GM21717 (cell line): ENCODE measurements at regions not wholly inside any gene's neighbourhood (a gene's known extent, or its start where the extent isn't known, plus 50 kb on each side); places are given as distances from the start of the nearest gene placed in this dataset.
"Not testable (repeated sequence)": the region's sequence is repeated elsewhere in the genome, so short reads cannot be mapped to it uniquely, and the experiment has no call there.

Source experiments
- ATAC-seq: cut with Tn5 transposase; IDR thresholded peaks from one replicate; pipeline ENCODE4 v1.9.1; 2021; ENCODE audit warnings: mild to moderate bottlenecking, moderate library complexity; ENCODE audit not compliant: unreplicated experiment

DNA sequence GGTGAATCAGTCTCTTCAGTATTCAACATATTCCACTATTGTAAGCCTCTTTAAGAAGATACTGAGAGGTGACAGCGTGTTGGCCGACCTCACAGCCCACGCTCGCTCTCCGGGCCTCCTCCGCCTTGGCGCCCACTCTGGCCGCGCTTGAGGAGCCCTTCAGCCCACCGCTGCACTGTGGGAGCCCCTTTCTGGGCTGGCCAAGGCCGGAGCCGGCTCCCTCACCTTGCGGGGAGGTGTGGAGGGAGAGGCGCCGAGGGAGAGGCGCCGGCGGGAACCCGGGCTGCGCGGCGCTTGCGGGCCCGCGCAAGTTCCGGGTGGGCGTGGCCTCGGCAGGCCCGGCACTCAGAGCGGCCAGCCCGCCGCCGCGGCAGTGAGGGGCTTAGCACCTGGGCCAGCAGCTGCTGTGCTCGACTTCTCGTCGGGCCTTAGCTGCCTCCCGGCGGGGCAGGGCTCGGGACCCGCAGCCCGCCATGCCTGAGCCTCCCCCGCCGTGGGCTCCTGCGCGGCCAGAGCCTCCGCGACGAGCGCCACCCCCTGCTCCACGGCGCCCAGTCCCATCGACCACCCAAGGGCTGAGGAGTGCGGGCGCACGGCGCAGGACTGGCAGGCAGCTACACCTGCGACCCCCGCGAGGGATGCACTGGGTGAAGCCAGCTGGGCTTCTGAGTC is 306.4 kb downstream of the SEMA3D start:
- not testable (repeated sequence) for ATAC-seq

DNA sequence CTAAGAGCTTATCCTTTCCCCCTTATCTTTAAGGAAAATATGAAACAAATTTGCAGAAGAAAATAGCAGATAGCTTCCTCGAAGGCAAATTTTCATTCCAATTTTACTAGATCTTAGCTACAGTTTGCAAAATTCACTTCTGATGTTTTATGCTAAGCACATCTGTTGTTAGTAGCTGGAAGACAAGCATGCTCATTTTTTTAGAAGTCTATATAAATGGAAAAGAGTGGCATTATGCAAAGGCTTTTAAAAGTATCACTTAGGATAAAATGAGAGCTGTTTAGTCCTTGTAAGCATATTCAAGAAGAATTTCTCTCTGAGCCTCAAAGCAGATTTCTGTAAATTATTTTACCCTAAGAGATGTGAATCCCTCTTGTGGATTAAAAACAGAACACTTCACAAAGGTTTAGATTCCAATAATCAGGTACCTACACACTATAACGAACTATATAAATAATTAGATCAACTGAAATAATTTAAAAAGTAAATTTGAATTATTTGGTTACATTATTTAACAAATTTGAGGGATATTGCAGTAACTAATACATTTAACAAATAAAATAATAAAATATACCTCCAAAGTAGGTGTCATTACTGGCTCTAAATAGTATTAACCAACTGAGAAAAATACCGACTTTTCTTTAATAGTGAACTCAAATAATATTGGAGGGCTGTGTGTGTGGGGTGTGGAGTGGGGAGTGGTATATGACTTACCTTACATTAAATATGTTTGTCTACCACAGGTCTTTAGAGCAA is 307.1 kb downstream of the SEMA3D start:
- no peak for ATAC-seq

DNA sequence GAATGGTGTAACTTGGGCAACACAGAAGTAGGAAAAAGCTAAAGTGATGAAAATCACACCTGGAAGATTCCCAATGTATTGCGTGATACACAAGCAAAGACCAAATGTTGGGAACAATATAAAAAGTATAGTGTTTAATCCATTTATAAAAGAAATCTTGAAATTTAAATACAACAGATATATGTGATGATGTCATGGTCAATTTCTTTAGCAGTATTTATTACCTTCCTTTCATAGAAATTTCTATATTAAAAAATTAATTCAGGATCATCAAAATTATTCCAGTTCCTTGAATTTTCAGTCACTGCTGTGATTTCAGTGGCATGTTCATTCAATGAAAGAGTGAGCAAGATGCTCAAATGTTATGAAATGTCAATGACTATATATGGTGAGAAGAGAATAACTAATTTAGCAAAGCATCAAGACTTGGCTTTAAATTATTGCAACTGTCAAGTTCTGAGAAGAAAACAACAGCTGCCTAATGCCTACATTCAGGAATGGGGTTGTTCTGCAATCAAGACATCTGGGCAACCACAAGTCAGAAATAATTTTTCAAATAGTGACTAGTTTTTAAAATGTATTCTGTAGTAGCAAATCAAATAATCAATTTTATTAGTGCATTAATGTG is 308.8 kb downstream of the SEMA3D start:
- ATAC-seq: no peak

DNA sequence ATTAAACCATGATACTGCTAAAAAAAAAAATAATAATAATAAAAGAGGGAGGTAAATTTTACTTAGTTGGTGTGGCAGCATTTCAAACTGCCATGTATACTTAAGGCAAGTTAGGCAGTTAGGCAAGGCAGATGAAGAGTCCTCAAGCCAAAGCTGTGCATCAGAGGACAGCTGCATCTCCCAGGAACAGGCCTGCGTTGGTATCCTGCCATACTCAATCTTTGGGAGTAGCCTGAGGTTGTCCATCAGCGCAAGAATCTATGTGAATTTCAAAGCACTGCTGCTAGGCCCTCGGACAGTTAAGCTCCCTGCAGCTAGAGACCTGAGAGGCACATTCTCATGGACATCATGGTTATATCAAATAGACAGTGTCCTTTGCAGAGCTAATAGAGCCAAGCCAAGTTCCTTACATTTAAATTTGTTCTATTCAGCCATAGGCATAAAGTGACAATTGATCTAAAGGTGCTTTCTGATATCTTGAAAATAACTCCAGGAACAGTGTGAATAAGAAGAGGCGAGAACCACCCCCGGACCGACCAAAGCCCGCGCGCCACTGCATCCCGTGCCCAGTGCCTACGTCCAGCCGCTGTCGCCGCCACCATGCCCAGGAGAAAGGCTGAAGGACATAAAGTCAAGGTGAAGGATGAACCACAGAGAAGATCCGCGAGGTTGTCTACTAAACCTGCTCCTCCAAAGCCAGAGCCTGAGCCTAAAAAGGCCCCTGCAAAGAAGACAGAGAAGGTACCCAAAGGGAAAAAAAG is 310.6 kb downstream of the SEMA3D start:
- no peak for ATAC-seq

DNA sequence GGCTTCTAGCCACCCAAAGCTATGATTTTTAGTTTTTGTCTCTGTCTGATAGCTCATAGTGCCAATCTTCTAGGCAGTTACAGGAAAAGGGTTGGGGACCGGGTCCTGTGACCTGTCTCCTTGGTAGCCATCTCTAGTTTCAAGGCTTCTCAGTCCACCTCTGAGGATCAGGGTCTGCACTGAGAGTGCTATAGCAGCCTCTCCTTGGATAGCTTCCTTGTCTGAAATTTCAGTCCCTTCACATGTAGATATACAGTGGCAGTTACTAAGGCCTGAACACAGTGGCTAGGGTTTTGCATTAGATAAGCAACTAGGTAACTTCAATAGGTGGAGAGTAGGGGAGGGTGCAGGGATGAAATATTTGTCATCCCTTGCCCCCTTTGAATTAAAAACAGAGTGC is 321.3 kb downstream of the SEMA3D start:
- no peak for ATAC-seq

DNA sequence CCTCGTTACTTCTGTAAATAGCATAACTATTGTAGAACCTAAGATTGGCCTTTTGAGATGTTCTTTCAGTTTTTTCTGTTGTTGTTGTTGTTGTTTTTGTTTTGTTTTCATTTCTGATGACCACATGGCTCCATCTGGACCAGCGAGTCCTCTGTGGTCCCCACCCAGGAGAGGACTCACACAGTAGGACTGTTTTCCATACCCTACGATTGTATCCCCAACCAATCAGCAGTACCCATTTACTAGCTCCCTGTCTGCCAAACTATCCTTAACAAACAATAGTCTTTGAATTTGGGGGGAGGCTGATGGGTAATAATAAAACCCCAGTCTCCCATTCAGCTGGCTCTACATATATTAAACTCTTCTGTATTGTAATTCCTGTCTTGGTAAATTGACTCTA is 329.5 kb downstream of the SEMA3D start:
- no peak for ATAC-seq

DNA sequence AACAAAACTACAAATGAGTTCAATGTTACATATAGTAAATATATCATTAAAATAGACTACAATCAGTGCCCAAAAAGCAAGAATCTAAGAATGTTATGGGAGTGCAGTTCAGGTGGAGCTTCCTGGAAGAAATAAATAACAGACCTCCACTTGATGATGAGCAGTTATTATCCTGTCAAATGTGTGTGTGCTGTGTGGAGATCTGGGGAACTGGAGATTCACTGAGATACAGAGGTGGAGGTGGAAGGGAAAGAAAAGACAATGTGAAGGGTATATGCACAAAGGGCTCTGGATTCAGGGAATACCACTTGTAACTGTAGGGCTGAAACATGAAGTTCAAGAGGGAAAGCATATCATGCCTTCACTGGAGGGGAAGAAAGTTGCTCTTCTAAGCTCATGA is 331.1 kb downstream of the SEMA3D start:
- no peak for ATAC-seq

DNA sequence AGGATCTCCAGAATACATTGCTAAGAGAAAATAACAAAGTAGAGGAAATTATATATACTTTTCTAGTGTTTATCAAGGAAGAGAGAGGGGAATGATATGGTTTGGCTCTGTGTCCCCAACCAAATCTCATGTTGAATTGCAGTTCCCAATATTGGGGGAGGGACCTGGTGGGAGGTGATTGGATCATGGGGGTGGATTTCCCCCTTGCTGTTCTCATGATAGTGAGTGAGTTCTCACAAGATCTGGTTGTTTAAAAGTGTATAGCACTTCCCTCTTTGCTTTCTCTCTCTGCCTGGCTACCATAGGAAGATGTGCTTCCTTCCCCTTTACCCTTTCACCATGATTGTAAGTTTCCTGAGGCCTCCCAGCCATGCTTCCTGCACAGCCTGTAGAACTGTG is 337.9 kb downstream of the SEMA3D start:
- not testable (repeated sequence) for ATAC-seq

DNA sequence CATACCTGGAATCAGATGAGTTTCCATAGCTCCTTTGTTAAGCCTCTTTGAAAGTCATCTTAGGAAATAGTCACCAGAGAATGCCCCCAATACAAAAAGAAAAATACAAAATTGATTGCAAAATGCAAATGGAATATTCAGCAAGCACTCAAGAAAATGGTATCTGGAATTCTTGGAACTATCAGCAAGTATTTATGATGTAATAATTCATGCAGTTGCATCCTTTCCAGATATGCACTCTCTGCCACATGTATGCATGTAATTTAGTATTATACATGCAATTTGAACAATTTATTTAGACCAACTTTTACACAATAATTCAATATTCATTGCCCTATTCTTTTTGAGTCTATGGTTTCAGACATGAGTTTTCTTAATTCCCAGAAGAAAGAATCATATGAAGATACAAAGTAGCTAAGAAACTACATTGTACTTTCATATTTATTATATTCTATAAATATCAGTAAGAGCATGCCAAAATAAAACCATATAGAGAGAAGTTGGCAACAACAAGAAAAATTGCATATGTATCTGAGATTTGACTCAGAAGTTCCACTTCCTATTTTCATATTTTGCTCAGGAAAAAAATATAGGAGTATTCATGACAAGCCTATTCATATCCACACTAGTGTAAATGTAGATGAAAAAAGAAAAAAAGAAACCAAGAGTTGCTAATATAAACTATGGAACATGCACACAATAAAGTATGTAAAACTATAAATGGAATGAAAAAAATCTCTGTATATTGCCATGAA is 338.5 kb downstream of the SEMA3D start:
- ATAC-seq: no peak

DNA sequence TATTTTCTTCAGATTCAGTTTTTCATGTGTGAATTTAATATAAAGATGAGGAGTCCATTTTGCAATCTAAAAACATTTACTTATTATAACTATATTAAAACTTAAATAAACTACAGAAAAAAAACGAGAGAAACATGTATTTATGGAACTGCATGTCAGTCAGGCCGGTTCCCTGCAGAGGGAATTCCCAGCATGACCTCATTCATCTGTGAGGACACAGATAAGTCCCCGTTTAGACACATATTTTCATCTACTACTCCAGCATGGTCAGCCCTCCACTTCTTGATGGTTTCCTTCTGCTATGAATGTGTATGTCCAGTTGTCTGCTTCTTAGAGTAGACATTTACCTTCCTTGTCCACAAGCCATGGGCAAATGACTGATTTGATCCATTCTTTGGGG is 339.1 kb downstream of the SEMA3D start:
- peak; percentile 49 for ATAC-seq

DNA sequence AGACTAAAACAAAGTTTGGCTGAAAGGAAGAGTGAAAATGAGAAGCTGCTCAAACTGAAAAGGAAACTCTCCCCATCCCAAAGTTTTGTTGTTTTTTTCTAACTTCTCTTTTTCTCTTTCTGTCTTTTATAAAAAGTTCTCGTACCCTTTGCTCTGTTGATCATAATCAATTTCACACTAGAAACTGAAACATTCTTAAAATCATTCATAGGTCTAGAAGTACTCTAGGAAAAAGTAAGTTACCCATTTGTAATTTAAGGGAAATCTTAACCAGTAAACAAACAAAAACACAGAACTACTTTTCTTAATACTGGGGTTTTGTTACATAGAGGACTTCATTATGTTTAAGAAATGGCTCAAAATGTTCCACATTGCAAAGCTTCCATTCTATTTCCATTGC is 339.8 kb downstream of the SEMA3D start:
- ATAC-seq: peak; percentile 67

DNA sequence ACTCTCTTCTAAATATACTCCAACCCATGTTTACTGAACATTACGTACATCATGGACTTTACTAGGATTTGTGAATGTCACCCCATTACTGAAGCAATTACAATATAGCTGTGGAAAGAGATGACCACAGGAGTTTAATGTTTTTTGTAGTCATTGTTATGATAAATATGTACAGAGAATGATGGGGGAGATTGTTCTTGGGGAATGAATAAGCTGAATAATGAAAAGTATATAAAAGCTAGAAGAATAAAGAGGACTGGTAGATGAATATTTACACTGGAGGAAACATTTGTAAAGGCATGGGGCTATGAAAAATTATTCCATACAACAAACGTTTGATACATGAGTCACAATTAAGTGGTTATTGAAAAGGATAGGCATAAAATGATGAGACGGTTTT is 340.9 kb downstream of the SEMA3D start:
- no peak for ATAC-seq

DNA sequence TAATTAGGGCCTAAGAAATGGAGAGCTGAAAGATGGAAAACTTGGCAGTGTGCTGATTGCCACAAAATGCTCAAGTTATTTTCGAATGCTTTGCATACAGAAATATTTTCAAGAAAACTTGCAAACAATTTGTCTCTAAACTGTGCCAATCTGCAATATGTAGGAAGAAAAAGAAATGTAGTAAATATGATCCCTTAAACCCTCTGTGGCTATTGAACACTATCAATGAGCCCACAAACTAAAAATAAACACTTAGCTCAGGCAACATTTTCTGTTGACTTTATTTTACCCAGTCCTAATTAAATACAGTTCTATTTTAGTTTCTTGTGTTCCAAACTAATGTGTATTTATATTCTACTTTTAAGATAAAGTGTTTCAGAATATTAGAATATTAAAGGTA is 342.1 kb downstream of the SEMA3D start:
- no peak for ATAC-seq

DNA sequence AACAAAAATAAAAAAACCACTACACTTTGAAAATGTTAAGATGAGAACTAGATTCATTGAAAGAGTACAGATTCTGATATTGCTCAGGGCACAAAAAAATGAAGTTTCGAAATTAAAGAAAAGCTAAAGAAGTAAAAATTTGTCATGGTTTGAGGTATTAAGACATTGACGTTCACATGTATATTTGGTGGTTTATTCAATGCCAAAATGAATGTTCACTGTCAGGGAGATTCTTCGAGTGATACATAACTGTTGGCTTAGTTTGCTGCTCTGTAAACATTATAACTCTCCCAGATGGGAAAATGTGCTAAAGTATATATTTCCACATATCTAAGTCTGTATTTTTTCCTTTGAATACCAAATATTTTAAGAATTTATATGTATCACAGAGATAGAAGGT is 345.0 kb downstream of the SEMA3D start:
- ATAC-seq: no peak

DNA sequence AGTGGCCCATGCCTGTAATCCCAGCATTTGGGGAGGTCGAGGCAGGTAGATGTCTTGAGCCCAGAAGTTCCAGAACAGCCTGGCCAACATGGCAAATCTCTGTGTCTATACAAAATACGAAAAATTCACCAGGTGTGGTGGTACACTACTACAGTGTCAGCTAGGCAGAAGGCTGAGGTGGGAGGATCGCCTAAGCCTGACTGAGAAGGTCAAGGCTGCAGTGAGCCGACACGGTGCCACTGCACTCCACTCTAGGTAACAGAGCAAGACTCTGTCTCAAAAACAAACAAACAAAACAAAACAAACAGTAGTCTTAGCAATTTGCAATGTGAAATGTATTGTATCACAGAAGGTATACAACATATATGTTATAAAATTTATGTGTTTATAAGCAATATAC is 348.0 kb downstream of the SEMA3D start:
- ATAC-seq: no peak

DNA sequence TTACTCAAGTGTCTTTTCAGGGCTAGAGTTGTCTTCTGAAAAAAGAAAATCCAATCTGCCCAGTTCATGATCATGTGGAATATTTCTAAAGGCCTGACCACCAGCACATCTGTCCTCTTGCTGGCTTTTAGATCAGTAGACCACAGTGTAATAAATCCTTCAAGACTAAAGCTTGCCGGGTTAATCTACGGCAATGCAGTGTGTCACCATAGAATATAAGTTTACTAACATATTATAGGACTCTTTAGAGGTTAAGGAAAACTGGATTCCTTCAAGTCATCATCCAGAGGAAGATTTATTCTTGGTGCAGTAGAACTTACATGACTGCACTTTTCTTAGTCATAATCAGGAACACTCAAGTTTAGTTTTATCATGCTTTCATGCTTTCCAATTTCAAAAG is 349.5 kb downstream of the SEMA3D start:
- ATAC-seq: no peak

DNA sequence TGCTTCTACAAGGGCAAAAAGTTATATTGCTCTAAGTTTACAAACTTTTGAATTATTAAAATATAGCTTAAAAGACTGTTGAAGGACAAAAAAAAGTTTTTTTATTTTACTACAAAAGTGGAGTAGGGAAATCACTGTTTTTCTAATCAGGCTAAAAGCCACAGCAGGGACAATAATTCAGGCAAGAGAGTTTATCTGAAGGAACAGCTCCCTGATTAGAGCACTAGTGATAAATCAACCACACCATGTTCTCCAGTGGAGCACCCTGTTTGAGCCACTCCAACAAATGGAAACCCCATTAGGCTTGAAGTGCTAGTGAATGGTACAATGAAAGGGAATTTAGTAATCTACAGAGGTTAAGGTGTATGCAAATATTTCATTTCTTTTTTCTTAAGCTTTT is 357.1 kb downstream of the SEMA3D start:
- no peak for ATAC-seq

DNA sequence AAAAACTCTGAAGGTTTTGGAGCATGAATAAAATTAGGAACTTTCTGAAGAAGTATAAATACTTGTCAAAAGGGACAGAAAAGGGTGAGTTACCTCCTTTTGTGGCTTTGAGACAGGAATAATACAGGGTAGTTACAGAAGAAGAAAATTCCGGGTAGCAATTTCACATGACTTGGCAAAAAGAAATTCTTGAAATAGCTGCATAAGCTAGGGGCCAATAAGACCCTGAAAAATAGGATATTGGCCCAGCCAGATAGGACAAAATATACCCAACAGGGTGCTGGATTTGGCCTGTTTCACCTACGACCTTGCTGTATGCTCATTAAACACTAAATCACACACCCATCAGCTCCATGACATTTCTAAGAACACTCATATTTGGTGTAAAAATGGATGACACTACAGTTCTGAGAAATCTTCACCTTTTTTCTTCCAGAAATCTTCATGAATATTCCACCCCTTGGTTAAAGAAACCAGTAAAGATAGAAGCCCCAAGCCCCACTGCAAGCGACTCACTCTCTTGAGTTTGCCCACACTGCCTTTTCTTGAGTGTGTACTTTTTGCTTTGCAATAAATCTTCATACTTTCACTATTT is 362.7 kb downstream of the SEMA3D start:
- no peak for ATAC-seq

DNA sequence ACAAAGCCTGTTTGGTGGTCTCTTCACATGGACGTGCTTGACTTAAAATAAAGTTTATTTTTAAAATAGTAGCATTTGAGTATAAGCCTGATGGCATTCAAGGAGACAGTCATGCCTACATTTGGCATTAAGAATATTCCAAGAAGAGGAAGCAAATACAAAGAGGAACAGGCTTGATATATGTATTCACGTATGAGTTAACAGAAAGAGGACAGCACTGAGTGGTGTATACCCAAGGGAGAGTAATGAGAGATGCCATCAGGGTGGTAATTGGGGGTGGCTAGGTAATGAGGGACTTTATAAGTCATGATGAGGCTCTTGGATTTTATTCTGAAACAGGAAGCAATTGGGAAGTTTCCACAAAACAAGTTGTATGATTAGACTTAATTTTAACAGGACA is 363.3 kb downstream of the SEMA3D start:
- ATAC-seq: no peak

DNA sequence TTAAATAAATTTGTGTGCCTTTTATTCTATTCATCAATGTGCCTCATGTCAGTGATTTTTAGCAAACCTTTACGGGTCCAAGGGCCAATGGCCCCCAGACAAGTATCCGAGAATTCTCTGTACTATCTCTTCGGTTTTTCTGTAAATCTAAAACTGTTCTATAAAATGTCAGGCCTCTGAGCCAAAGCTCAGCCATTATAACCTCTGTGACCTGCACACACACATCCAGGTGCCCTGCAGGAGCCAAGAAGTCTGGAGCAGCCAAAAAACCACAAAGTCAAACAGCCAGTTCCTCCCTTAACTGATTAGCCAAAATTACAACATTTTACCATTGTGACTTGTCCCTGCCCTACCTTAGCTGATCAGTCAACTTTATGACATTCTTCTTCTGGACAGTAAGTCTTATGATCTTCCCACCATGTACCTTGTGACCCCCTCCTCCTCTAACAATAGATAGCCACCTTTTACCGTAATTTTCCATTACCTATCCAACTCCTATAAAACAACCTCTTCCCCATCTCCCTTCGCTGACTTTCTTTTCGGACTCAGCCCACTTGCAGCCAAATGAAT is 363.8 kb downstream of the SEMA3D start:
- no peak for ATAC-seq
